CD4-positive, alpha-beta T cell (primary cell): ENCODE measurements at regions not wholly inside any gene's neighbourhood (a gene's known extent, or its start where the extent isn't known, plus 50 kb on each side); places are given as distances from the start of the nearest gene placed in this dataset.

Source experiments
- ATAC-seq: fragments of 200-7000 bp; cut with Tn5 transposase; one replicate; pipeline ENCODE4 v1.10.0; 2022; ENCODE audit warnings: mild to moderate bottlenecking; ENCODE audit not compliant: poor library complexity
- CTCF ChIA-PET: fragments of 350-600 bp; sonication (Branson Sonifier 250); formaldehyde crosslinking; loops from one replicate; lab custom pipeline; 2021; ENCODE audit warnings: antibody characterized with exemption, inconsistent platforms; lab: Charles Lee
- POLR2A ChIA-PET: fragments of 350-600 bp; sonication (Branson Sonifier 250); formaldehyde crosslinking; loops from one replicate; lab custom pipeline; 2021; ENCODE audit warnings: antibody characterized with exemption, inconsistent platforms; lab: Charles Lee
- DNase-seq, 14 experiments: peaks; one replicate each; pipeline ENCODE4 v3.0.0-alpha.2; 2013 to 2020; ENCODE audit warnings: mixed read lengths in 2 of 14
- H3K27ac ChIP-seq, 2 donors: one replicate each; pipeline versions ENCODE4 v1.5.1 to v1.7.0; 2013; ENCODE audit warnings: low read length in 2 of 2, low read depth in 1 of 2, mild to moderate bottlenecking in 1 of 2
- H3K27me3 ChIP-seq, 2 experiments: 1 replicate in 1 of 2; 2 replicates in 1 of 2; pipeline versions ENCODE4 v1.6.1 to v1.7.0; 2013; ENCODE audit warnings: low read length in 2 of 2, control low read depth in 1 of 2, mild to moderate bottlenecking in 1 of 2, moderate library complexity in 1 of 2; ENCODE audit not compliant: insufficient read depth in 2 of 2, control insufficient read depth in 1 of 2
- H3K36me3 ChIP-seq: one replicate; pipeline ENCODE4 v1.6.1; 2013; ENCODE audit warnings: low read length, control low read depth; ENCODE audit not compliant: insufficient read depth
- H3K4me1 ChIP-seq: one replicate; pipeline ENCODE4 v1.6.1; 2013; ENCODE audit warnings: low read length, control low read depth; ENCODE audit not compliant: insufficient read depth
- H3K4me3 ChIP-seq: one replicate; pipeline ENCODE4 v1.5.1; 2013; ENCODE audit warnings: mild to moderate bottlenecking, low read length, moderate library complexity
- H3K9me3 ChIP-seq, 2 experiments: 1 replicate in 1 of 2; 2 replicates in 1 of 2; pipeline versions ENCODE4 v1.6.1 to v1.7.0; 2013; ENCODE audit warnings: low read length in 2 of 2, mild to moderate bottlenecking in 2 of 2, control low read depth in 1 of 2, moderate library complexity in 1 of 2; ENCODE audit not compliant: control insufficient read depth in 1 of 2, insufficient read depth in 1 of 2
- H3K27ac Mint-ChIP-seq: one replicate; pipeline ENCODE4 v1.8.0; 2020; ENCODE audit warnings: mixed read lengths
- H3K27me3 Mint-ChIP-seq: one replicate; pipeline ENCODE4 v1.8.0; 2021; ENCODE audit warnings: mixed read lengths
- H3K36me3 Mint-ChIP-seq: one replicate; pipeline ENCODE4 v1.8.0; 2021; ENCODE audit warnings: low read depth, mixed read lengths
- H3K4me1 Mint-ChIP-seq: one replicate; pipeline ENCODE4 v1.8.0; 2021; ENCODE audit warnings: low read depth, mixed read lengths
- H3K4me3 Mint-ChIP-seq: one replicate; pipeline ENCODE4 v1.8.0; 2020; ENCODE audit warnings: mild to moderate bottlenecking, mixed read lengths
- H3K9me3 Mint-ChIP-seq: one replicate; pipeline ENCODE4 v1.8.0; 2020; ENCODE audit warnings: mixed read lengths
- intact Hi-C, 2 experiments: fragments of 100-400 bp; cut with DNase I in 1 of 2; cut with micrococcal nuclease in 1 of 2; formaldehyde crosslinking; loops; one replicate each; pipeline versions ENCODE4 v1.15.1 to v1.9.0; 2023 to 2025; cut with DNase I, micrococcal nuclease
- TF ChIP-seq, protein P1 (sequence below): fragments of 200-600 bp; IDR thresholded peaks from one replicate; pipeline ENCODE4 v1.8.0; 2022; ENCODE audit warnings: antibody characterized with exemption, mild to moderate bottlenecking

DNA sequence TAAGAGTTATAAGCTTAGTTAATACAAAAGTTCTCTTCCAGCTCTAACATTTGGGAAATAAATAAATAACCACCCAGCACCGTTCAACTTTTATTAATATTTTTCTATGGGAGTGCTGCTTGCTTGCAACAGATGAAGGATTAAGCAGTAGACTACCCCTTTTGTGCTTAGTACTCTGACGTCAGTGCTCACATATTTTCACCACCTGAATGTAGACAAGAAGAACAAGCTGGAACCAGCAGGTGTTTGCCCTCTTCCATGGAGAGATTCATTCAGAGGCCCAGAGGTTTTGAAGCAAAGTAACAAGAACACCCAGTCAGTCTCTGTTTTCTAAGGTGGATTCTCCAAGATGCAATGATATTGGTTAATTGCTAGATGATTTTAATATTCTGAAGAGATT, 307.1 kb upstream of the PIK3C3 start:
- H3K4me1 Mint-ChIP-seq, result no peaks in the 10 kb centered on the region
- no peaks in the 10 kb centered on the region for H3K27me3 ChIP-seq
- peaks cover 3% of the 10 kb centered on the region for H3K9me3 Mint-ChIP-seq
- H3K36me3 Mint-ChIP-seq, result no peaks in the 10 kb centered on the region
- no peak for ATAC-seq
- no peak for DNase-seq
- ChIA-PET CTCF (no interaction called here), POLR2A (no interaction called here)
- no peak overlapping the region for H3K4me3 Mint-ChIP-seq
- no peak overlapping the region for H3K27ac Mint-ChIP-seq
- no peak overlapping the region for H3K27ac ChIP-seq
- no peaks in the 10 kb centered on the region for H3K36me3 ChIP-seq
- H3K4me1 ChIP-seq, result no peaks in the 10 kb centered on the region
- TF ChIP-seq, protein P1, sequence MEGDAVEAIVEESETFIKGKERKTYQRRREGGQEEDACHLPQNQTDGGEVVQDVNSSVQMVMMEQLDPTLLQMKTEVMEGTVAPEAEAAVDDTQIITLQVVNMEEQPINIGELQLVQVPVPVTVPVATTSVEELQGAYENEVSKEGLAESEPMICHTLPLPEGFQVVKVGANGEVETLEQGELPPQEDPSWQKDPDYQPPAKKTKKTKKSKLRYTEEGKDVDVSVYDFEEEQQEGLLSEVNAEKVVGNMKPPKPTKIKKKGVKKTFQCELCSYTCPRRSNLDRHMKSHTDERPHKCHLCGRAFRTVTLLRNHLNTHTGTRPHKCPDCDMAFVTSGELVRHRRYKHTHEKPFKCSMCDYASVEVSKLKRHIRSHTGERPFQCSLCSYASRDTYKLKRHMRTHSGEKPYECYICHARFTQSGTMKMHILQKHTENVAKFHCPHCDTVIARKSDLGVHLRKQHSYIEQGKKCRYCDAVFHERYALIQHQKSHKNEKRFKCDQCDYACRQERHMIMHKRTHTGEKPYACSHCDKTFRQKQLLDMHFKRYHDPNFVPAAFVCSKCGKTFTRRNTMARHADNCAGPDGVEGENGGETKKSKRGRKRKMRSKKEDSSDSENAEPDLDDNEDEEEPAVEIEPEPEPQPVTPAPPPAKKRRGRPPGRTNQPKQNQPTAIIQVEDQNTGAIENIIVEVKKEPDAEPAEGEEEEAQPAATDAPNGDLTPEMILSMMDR, result no peak
- H3K9me3 ChIP-seq, result no peaks in the 10 kb centered on the region
- H3K27me3 Mint-ChIP-seq, result no peaks in the 10 kb centered on the region
- intact Hi-C loops, result no loop called here
- H3K4me3 ChIP-seq, result no peak overlapping the region

DNA sequence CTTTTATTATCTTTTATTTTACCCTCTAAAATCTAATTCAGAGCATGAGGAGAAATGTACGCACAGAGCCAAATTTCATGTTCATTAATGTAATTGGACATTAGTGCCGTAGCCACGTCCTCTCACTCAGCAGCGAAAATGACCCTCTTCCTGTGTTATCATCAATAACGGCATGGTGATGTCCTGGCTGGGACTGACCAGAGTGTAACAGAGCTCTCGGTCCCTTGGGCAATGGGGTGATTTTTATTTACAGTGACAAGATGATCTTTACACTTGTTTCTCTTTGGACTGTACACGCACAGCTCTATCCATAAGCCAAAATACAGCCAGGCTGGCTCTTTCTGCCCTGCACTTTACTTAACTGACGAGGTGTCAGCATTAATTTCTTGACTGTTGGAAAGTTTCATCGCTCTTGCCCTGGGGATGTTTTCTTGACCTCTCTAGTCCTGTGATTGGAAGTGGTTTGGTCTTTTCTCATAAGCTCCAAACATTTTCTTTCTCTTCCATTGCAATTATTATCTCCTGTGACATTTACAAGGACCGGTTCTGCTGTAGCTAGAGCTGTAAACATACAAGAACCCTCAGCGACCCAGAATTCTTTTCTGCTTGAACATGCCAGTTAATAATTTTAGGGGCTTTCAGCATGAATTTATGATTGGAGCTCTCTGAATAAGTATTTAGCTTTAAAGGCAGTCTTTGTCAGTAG, 308.0 kb upstream of the PIK3C3 start:
- Histone ChIP-seq H3K27me3 (no peaks in the 10 kb centered on the region), H3K4me1 (no peaks in the 10 kb centered on the region), H3K36me3 (no peaks in the 10 kb centered on the region), H3K9me3 (no peaks in the 10 kb centered on the region), H3K4me3 (no peak overlapping the region), H3K27ac (no peak overlapping the region)
- ATAC-seq (no peak), DNase-seq (no peak)
- ChIA-PET POLR2A (no interaction called here), CTCF (no interaction called here)
- Mint-ChIP-seq H3K27me3 (no peaks in the 10 kb centered on the region), H3K36me3 (no peaks in the 10 kb centered on the region), H3K27ac (no peak overlapping the region), H3K4me1 (no peaks in the 10 kb centered on the region), H3K4me3 (no peak overlapping the region), H3K9me3 (peaks cover 3% of the 10 kb centered on the region)
- intact Hi-C loops, result no loop called here
- TF ChIP-seq, protein P1, result no peak

DNA sequence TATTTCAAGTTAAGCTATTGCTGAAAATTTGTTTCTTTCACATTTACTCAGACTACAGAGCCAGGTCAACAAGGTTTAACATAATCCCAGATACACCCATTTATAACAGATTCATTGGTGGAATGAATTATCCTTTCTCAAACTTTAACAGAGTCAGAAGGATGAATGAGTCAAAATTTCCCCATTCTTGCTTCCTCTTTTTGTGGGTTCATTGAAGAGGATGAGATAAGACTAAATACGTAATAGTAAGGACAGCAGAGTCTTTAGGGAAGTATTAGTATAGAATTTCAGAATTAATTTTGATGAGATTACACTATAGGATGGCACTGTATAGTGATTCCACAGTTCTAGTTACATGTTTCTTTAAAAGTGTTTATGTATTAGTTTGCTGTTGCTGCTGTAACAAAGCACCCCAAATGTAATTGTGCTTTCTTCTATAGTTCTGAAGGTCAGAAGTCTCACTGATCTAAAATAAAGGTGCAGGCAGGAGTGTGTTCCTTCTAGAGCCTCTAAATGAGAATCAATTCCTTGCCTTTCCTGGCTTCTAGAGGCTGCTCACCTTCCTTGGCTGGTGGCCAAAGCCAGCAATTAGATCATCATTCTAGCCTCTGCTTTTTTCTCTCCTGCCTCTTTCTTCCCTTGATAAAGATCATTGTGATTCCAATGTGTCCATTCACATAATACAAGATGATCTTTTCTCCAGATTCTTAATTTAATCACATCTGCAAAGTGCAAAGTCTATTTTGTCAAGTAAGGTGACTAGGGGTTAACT, 309.3 kb upstream of the PIK3C3 start:
- H3K27me3 ChIP-seq, result no peaks in the 10 kb centered on the region
- Mint-ChIP-seq H3K27me3 (no peaks in the 10 kb centered on the region), H3K4me1 (no peaks in the 10 kb centered on the region), H3K36me3 (no peaks in the 10 kb centered on the region), H3K27ac (no peak overlapping the region), H3K9me3 (peaks cover 3% of the 10 kb centered on the region), H3K4me3 (no peak overlapping the region)
- no peak overlapping the region for H3K4me3 ChIP-seq
- POLR2A ChIA-PET, result no interaction called here
- no peak overlapping the region for H3K27ac ChIP-seq
- H3K9me3 ChIP-seq, result no peaks in the 10 kb centered on the region
- no peak for ATAC-seq
- no peak for DNase-seq
- intact Hi-C loops, result no loop called here
- no peaks in the 10 kb centered on the region for H3K4me1 ChIP-seq
- CTCF ChIA-PET, result no interaction called here
- TF ChIP-seq, protein P1, result no peak
- H3K36me3 ChIP-seq, result no peaks in the 10 kb centered on the region
